ENCODE measurements at regions not wholly inside any gene's neighbourhood (a gene's known extent, or its start where the extent isn't known, plus 50 kb on each side); places are given as distances from the start of the nearest gene placed in this dataset.

DNA sequence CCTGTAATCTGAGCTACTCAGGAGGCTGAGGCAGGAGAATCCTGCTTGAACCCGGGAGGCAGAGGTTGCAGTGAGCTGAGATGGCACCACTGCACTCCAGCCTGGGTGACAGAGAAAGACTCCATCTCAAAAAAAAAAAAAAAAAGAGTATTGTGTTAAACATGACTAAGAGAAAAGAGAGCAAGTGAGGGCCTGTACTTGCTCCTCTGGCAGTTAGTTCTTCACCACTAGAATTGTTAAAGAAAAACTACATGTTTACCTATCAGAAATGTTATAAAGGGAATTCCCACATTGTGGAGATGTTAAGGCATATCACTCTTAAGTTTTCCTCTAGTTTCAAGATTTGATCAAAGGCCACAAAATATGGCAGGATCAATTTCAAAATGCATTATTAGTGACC is 75.4 kb upstream of the LRATD1 start:
- TF ChIP-seq ZNF263 (CRISPR knock-in tag; IDR thresholded peaks at IDR 0.05; ENCODE audit: low read depth) = no peak
- TF ChIP-seq, protein P1, sequence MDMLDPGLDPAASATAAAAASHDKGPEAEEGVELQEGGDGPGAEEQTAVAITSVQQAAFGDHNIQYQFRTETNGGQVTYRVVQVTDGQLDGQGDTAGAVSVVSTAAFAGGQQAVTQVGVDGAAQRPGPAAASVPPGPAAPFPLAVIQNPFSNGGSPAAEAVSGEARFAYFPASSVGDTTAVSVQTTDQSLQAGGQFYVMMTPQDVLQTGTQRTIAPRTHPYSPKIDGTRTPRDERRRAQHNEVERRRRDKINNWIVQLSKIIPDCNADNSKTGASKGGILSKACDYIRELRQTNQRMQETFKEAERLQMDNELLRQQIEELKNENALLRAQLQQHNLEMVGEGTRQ (CRISPR knock-in tag; IDR thresholded peaks at IDR 0.05) = no peak
- no peak for TF ChIP-seq ZBTB21 (CRISPR knock-in tag; IDR thresholded peaks at IDR 0.05; ENCODE audit: borderline replicate concordance)
- TF ChIP-seq, protein P2, sequence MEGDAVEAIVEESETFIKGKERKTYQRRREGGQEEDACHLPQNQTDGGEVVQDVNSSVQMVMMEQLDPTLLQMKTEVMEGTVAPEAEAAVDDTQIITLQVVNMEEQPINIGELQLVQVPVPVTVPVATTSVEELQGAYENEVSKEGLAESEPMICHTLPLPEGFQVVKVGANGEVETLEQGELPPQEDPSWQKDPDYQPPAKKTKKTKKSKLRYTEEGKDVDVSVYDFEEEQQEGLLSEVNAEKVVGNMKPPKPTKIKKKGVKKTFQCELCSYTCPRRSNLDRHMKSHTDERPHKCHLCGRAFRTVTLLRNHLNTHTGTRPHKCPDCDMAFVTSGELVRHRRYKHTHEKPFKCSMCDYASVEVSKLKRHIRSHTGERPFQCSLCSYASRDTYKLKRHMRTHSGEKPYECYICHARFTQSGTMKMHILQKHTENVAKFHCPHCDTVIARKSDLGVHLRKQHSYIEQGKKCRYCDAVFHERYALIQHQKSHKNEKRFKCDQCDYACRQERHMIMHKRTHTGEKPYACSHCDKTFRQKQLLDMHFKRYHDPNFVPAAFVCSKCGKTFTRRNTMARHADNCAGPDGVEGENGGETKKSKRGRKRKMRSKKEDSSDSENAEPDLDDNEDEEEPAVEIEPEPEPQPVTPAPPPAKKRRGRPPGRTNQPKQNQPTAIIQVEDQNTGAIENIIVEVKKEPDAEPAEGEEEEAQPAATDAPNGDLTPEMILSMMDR (IDR thresholded peaks at IDR 0.05) = no peak
- no peak for TF ChIP-seq RELA (CRISPR knock-in tag; IDR thresholded peaks at IDR 0.05; ENCODE audit: borderline replicate concordance)
- TF ChIP-seq SMAD4 (CRISPR knock-in tag; IDR thresholded peaks at IDR 0.05) = no peak
- TF ChIP-seq JAZF1 (CRISPR knock-in tag; IDR thresholded peaks at IDR 0.05) = no peak
- no peak for TF ChIP-seq SOX15 (CRISPR knock-in tag; IDR thresholded peaks at IDR 0.05)

Data from WTC11 (cell line).